ENCODE measurements at regions not wholly inside any gene's neighbourhood (a gene's known extent, or its start where the extent isn't known, plus 50 kb on each side); places are given as distances from the start of the nearest gene placed in this dataset.
"Not testable (repeated sequence)": the region's sequence is repeated elsewhere in the genome, so short reads cannot be mapped to it uniquely, and the experiment has no call there.

DNA sequence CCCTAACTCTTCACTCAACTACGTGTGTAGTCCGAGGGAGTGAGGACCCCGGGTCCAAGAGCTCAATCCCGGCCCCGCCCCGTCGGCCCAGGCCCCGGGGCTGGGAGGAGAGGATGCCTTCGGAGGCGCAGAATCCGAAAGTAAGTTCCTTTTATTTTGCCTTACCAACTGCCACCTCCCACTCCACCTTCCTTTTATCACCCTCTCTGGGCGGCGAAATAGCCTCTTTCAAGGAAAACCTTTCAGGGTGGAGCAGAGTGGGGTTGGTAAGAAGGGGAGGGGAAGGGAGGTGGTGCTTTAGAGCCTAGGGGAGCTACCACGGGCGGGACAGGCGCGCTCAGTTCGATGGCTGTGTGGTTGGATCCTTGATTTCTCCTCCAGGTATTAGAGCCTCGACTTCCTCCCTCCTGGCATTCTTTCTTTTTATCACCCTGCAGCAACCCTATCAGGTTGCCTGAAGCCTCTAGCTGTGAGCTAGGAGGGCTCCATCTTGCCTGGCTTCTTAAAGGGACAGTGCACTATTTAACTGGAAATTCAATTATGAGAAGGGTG lies 191.2 kb downstream of the RRAGB start:
- FAIRE-seq (peak; percentile 96), DNase-seq (ENCODE audit: insufficient read length) (no peak)
- TF ChIP-seq POLR2AphosphoS5 (IDR thresholded peaks at IDR 0.05; ENCODE audit: low read depth, low read length) (no peak), POLR2A (IDR thresholded peaks at IDR 0.05; ENCODE audit: low read depth, low read length) (no peak), TAF1 (IDR thresholded peaks at IDR 0.05; ENCODE audit: borderline replicate concordance, low read depth, low read length) (no peak)

- FAIRE-seq (peak; percentile 94), DNase-seq (ENCODE audit: insufficient read length) (peak; percentile 23)
- TF ChIP-seq POLR2AphosphoS5 (IDR thresholded peaks at IDR 0.05; ENCODE audit: low read depth, low read length) (no peak; the same call in 1 of the 2 replicates), POLR2A (IDR thresholded peaks at IDR 0.05; ENCODE audit: low read depth, low read length) (peak; percentile 54; the same call in 1 of the 2 replicates)
These were observed 202.0 kb downstream of the RRAGB start for GRCh38 chrX:55919367-55920221.

DNA sequence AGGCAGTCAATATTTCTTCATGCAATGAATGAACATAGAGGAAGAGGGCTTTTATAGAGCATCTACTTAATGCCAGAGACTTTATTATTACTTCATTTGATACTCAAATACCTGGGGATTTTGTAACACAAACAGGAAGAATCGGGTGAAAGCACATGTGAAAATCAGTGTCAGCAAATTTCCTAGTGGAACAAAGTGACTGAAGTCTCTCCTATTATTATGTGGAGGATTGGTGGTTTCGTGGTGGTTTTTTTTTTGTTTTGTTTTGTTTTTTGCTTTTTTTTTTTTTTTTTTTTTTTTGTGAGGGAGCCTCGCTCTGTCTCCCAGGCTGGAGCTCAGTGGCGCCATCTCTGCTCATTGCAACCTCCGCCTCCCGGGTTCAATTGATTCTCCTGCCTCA lies 207.0 kb downstream of the RRAGB start:
- TF ChIP-seq POLR2AphosphoS5 (IDR thresholded peaks at IDR 0.05; ENCODE audit: low read depth, low read length) = no peak
- no peak for TF ChIP-seq POLR2A (IDR thresholded peaks at IDR 0.05; ENCODE audit: low read depth, low read length)
- TF ChIP-seq TAF1 (IDR thresholded peaks at IDR 0.05; ENCODE audit: borderline replicate concordance, low read depth, low read length) = no peak
- DNase-seq (ENCODE audit: insufficient read length) (no peak), FAIRE-seq (peak; percentile 60)

GRCh38 chrX:55928529-55928928 lies 211.0 kb downstream of the RRAGB start:
- not testable (repeated sequence) for DNase-seq (ENCODE audit: insufficient read length); FAIRE-seq
